ENCODE measurements at regions not wholly inside any gene's neighbourhood (a gene's known extent, or its start where the extent isn't known, plus 50 kb on each side); places are given as distances from the start of the nearest gene placed in this dataset.

DNA sequence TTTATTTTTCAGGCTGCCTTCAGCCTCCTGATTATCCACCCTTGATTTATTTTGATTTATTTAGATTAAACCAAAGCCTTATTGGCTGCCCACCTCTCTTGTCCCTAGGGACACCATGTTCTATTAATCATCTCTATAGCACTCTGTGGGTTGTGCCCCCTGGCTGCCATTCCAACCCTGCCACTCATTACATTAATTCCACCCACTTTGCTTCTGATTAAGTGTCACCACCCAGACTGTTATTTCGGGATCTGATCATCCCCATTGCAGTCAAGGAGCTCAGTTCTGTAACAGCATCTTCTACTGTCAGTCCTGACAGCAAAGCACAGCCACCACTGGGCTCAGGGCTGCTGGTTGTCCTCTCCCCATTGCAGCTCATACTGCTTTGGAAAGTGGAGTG, 175.1 kb upstream of the DDX18 start:
- DNase-seq (ENCODE audit: low spot score): no peak

DNA sequence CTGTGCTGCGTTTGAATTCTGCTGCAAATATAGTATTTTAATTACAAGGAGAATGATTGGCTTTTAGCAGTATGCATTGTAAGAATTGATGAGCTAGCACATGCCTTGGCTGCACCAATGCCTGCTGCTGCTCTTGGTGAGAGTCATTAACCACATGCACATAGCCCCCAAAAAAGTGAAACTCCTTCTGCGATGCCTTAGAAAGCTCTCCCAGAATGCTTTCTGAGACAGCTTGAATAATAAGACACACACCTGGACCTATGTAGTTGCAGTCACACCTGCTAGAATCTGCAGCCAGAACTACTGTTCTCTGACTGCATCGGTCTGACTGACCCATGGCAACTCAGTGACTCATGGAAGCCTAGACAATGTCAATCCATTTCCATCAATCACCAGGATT, 170.1 kb upstream of the DDX18 start:
- no peak for DNase-seq (ENCODE audit: low spot score)

DNA sequence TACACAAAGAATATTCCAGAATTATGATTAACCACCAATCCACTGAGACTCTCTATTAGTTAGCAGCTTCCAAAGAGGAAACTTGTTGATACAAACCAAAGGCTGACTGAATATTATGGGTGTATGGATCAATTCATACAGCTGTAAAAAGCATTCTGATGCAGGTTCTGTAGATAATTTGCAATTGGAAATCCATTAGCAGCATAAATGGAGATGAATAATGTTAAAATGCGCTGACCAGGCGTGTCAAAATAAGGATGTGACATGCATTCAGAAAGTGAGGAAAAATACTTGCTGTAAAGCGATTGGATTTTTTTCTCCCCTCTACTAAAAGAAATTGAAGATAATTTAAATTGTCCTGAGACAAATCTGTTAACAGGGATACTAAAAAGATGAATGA, 169.0 kb upstream of the DDX18 start:
- DNase-seq (ENCODE audit: low spot score): no peak

DNA sequence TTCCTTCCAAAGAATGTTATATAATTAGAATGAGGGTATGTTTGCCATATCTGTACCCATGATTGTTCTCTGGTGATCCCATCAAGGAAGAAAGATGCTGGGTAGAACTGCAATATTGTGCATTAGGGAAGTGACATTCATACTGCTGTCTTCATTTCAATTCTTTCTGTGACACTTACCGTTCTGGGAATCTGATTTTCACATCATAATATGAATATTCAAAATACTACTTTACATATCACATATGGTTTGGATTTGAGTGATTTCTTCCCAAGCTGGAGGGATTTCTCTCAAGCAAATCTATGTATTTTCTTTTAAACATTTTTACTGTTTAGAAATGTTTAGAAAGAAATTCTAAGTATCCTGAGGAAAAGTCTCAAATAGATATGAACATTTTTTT, 168.4 kb upstream of the DDX18 start:
- no peak for DNase-seq (ENCODE audit: low spot score)

DNA sequence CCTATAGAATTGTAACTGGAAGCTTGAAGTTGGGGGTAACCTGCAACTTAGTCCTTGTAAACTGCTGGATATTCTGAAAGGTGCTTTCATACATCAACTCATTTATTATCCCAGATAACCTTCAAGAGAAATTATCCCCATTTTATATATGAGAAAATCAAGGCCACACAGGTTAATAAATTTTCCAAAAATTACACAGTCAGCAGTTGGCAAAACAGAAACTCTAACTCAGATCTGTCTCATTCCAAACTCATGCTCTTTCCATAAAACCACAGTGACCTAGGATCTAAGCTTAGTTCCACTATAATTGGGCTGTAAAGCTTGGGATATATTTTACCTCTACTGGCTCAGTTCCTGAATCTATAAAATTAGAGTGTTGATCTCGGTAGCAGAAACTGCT, 167.6 kb upstream of the DDX18 start:
- no peak for DNase-seq (ENCODE audit: low spot score)

DNA sequence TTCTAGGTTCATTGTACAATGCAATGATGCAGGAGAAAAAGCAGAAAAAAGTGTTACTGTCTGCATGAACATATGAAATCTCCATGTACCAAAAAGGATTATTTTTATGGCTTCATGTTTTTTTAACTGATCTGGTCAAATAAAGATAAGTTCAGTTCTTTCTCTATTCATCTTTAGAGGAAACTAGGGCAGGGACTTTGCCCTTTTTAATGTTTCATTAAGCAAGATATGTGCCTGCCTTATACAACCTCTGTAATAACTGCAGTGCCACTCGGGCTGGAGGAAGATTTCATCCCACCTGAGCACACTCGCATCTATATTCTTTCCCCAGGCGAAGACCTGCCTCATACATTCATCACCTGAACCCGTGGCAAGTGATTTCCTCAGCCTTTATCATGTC, 157.9 kb upstream of the DDX18 start:
- no peak for DNase-seq (ENCODE audit: low spot score)

DNA sequence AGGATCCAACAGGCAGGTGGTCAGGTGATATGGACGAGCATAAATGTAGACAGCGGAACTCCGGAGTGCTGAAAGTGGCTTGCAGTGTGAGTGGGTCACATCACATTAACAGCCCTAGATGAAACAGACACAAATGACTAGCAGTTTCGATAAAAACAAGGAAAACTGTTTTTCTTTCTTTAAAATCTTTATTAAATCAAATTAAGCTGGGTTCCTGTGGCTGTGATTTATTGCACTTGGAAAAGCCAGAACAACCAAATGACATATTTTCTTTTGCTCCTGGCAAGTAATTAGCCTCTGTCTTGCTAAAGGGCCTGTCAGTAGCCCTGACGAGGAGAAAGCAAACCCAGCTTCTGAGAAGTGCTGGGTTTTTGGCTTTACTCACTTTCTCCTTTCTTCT, 152.9 kb upstream of the DDX18 start:
- no peak for DNase-seq (ENCODE audit: low spot score)

DNA sequence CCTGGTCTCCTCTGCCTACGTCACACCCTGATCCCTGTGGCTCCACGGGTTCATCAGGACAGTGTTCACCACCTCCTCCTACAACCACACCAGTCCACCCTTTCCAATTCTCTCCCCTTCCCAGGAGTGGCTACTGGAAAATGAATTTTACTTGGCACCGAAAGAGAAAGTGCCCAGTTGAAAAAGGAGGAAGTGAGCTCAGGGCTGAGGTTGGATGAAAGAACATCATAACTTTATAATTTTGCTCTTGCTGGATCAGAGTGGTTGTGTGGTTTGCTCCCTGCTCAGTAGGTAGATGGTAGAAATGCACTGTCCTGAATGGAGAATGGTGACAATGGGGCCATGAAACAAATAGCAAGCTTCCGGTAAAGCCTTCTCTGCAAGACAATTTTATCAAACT, 140.3 kb upstream of the DDX18 start:
- no peak for DNase-seq (ENCODE audit: low spot score)

DNA sequence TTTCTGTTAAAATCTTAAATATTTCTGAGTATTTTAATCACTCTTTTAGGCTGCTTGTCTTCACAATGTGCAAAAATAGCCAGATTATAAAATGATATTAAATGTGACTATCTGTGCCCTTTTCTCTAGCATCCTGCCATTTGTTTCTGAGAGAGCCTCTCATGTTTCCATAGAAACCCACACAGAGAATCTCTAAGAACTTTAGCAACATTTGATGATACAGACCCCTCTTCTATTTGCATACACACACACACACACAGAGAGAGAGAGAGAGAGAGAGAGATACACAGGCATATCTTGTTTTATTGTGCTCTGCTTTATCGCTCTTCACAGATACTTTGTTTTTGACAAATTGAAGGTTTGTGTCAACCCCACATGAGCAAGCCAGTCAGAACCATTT, 134.5 kb upstream of the DDX18 start:
- DNase-seq (ENCODE audit: low spot score): no peak

DNA sequence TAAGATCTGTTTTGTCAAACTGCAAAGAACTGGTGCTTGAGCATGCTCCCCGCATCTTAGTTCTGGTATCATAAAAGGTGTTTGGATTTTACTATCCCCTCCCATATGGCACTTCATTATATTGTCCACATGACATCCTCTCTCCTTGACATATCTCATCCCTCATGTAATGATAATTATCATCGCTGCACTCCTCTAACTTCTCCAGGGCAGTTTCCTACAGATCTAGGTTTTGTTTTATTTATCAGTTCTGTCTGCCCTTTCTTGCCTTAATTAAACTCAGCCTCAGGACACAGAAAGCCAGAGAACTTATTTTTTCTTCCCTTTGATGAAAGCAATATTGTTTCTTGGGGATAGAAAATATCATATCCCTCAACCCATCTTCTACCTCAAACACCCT, 129.6 kb upstream of the DDX18 start:
- no peak for DNase-seq (ENCODE audit: low spot score)

DNA sequence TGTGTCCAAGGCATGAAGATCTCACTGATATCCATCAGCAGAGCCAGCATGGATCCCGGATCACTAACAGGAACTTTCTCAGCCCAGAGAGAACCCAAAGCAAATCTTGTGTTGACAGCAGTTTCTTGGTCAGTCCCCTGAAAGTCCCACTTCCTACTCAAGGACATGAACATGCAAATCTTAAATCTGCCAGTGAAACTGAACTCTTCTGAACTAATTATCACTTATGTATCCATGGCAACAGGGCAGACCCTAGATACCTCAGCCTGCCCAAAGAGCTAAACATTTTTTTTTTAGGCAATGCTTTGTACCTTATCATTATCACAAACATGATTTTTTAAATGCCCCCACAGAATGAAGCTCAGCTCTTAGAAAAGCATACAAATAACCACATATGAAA, 127.8 kb upstream of the DDX18 start:
- no peak for DNase-seq (ENCODE audit: low spot score)

DNA sequence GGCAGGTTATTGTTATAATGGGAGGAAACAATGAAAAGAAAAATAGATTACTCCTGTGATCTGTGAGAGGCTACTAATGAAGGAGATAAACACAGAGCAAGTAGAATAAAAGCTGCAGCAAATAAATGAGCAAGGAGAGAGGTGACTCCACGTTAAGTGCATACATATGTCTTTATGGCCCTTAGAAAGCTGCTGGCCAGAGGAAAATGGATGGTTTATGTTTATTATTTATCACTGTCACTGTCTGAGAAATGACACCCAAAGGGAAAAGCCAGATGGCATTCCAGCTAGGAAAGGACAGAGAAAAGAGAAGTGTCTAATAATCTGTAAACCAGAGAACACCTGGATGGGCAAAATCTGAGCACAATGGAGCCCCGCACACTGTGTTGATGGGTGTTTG, 122.9 kb upstream of the DDX18 start:
- DNase-seq (ENCODE audit: low spot score): no peak

DNA sequence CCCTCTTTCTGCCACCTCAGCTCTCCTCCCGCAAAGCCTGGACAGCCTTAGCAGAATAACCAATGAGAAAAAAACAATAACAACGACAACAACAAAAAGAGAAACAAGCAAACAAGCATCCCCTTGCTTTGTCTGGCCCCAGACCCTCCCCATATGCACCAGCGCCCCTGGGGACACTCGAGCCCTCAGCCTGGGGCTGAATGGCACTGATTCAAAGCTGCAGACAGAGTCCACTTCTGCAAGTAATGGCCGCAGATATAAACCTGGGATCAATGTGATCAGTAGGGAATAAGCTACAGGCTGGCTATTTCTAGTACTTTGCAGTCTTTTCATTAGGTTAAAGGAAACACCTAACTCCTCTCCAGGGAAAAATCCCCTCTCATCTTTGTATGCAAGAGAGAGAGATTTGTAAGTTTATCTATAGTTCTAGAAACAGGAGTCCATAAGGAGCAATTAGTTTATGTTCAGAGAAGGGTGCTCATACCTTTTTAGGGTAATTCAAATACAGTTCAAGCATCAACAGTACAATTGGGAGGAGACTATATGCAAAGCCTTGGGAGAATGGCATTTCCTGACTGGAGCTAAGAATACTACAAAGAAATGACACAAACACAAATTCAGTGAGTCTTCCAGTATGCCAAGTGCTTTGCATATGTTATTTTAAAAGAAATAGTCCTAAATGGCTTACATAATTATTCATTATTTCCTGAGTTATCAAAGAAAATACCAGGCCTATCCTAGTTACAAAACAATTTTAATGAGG, 122.3 kb upstream of the DDX18 start:
- DNase-seq (ENCODE audit: low spot score): no peak

DNA sequence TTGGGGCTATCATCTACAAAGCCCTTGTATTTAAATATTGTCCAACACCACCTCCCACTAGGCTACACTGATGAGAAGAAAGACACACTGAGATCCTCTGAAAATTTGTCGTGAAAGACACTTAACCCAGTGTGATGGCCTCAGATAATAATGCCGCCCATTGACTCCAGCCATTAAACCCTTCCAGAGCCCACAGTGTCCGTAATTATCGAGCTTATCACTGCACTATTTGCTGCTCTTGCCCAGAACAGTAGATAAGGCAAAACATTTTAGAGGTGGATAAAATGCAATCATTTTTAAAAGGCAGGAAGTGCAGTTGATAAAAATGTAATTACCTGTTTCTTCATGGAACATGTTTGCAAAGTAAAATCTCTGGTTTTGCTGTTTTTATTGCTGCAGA, 121.3 kb upstream of the DDX18 start:
- no peak for DNase-seq (ENCODE audit: low spot score)

DNA sequence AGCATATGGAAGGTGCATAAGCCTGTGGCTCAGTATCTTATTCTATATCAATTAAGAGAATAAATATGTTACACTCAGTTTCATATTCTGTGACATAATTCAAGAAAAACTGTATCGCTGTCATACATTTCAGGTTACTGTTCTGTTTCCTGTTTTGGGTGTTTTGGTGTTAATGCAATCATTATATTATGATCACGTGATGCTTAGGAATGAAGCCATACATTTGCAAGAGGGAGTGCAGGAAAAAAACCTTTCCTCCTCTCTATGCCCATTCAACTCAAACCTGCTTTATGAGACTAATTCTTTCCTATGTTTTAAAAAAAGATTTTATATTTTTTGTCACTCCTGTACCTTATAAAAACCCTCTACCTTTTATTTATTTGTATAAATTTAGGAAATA, 120.8 kb upstream of the DDX18 start:
- DNase-seq (ENCODE audit: low spot score): no peak

DNA sequence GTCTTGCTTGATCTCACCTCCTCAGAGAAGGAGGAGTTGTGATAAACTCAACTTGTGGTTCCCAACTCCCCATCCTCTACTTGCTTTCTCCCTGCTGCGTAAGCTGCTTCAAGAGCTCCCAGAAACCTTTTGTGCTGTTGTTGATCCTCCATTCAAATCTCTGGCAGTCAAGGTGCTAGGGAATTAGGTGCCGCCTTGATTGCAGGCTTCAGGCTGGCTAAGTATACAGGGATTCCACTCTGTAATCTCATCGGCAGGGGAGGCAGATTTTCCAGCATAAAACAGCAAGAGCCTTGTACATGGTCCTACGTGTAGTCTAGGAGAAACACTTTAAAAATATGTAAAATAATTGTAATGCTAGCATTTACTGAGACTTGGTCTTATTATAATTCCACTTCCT, 116.2 kb upstream of the DDX18 start:
- no peak for DNase-seq (ENCODE audit: low spot score)

DNA sequence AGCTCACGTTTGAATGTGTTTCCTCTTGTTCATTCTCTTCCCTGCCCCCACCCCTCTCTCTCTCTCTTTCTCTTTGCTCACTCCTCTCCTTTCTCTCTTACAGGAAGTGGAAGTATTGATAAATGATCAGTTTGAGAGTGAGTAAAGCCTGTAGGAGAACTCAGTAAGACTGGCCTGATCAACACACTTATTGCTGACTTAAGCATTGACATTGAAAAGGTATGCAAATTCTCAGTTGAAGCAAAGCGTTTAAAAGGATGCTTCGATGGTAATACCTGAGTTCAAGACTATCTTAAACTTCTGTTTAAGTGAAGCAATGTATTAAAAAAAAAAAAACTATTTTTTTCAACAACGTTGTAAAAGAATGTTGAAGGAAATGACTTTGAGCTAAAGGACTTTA, 115.7 kb upstream of the DDX18 start:
- DNase-seq (ENCODE audit: low spot score): no peak

DNA sequence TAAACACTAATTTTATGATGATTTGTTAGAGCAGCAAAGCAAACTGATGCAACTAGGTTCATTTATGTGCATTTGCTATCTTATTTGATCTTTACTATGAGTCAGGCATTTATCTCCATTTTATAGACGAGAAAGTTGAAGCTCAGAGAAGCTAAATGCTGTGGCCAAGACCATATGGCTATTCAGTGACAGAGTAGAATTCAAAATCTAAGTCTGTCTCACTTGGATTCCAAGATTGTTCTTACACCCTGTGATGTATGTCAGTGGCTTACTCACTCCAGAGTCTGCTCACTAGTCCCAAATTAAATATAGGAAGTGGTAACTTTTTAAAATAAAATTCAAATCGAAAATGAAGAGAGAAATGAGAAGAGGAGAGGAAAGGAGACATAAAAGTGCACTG, 114.0 kb upstream of the DDX18 start:
- DNase-seq (ENCODE audit: low spot score): no peak

DNA sequence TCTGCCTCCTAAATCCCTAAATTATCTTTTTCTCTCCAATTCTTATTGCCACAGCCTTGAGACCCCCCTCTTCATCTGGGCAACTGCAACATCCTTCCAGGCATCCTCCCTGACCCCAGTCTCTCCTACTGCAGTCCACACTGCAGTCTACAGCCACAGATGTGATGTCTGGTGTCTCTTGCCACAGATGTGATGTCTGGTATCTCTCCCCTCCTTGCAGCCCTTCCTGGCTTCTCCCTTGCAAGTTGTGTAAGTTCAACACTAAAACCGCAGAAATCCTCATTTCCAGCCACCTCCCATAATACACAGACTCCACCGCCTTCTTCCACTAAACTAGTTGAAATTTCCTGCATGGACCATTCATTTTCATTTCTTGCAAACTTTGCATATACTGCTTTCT, 113.1 kb upstream of the DDX18 start:
- no peak for DNase-seq (ENCODE audit: low spot score)

DNA sequence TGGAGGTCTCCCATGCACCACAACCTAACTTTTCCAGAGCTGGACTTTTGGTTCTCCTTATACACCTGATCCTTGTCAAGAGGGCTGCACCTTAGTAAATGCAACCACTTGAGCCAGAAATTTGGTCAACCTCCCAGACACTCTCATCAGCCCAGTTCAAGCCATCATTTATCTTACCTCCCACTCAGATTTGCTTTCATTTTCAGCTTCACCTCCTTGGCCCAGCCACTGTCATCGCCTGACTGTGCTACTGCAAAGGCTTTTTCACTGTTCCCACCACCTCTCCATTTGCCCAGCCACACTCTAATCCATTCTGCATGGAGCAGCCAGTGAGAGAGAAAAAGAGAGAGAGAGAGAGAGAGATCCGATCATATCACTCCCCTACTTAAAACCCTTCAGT, 112.4 kb upstream of the DDX18 start:
- DNase-seq (ENCODE audit: low spot score): no peak

DNA sequence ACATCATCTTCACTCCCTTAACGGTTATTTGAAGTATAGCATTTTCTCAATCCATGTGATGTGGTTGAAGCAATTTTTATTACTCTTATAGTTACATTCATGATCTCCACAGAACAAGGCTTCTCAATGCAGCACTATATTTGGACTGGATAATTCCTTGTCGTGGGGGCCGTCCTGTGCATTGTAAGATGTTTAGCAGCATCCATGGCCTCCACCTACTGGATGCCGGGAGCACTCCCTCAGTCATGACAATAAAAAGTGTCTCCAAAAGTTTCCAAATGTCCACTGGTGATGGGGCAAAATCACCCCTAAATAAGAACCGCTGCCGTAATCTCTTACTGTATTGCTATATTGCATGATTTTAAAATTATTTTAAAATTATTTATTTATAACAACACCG, 110.6 kb upstream of the DDX18 start:
- no peak for DNase-seq (ENCODE audit: low spot score)

DNA sequence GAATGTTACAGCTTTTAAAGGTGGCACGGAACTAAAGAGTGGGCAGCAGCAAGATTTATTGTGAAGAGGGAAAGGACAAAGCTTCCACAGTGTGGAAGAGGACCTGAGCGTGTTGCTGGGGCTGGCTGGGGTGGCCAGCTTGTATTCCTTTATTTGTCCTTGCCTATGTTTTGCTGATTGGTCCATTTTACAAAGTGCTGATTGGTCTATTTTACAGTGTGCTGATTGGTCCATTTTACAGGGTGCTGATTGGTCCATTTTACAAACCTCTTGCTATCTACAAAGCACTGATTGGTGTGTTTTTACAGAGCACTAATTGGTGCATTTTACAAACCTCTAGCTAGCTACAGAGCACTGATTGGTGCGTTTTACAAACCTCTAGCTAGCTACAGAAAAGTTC, 109.7 kb upstream of the DDX18 start:
- no peak for DNase-seq (ENCODE audit: low spot score)

DNA sequence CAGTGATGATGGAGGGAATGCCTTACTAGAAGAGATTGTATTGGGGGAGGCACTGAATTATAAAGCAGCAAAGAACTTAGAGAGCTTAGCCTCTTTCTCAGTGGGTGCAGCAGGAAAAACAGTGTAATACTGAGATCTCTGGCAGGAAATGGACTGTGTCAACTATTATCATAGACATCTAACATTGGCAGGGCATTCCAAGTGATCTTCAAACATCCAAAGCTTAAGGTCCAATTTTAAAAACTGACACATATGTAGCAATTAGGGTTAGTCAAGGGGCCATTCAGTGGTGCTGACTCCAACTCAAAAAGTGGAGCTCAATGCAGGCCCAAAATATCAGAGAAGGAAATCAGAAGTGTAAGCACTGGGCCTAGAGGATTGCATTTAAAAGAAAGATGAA, 106.6 kb upstream of the DDX18 start:
- no peak for DNase-seq (ENCODE audit: low spot score)

DNA sequence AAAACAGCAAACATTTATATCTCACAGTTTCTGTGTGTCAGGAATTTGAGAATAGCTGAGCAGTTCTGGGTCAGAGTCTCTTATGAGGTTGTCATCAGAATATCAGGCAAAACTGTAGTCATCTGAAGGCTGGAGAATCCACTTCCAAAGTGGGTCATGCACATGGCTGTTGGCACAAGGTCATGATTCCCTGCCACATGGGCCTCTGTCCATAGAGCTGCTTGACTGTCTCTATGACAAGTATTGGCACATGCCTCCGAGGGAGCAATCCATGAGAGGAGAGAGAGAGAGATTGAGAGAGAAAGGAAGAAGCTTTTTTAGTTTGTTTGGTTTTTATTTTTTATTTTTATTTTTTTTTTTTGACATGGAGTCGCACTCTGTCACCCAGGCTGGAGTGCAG, 101.8 kb upstream of the DDX18 start:
- no peak for DNase-seq (ENCODE audit: low spot score)

DNA sequence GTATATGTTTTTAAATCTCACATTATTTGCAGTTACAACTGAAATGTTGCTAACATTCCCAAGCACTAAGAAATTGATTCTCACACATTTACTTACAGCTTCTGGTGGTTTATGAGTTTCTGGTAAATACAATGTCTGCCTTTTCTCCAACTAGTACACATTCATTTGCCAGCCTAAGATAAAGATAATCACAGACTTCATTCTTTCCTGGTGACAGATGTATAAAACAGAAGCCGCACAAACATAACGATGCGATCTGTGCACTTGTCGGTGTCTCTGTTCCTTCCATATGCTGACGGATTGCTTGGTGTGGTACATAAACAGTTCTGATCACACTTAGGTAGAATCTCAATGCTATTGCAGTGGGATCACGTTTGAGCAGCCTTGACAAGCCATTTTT, 100.4 kb upstream of the DDX18 start:
- DNase-seq (ENCODE audit: low spot score): no peak
